GM12892 (cell line): ENCODE measurements at regions not wholly inside any gene's neighbourhood (a gene's known extent, or its start where the extent isn't known, plus 50 kb on each side); places are given as distances from the start of the nearest gene placed in this dataset.
"Not testable (repeated sequence)": the region's sequence is repeated elsewhere in the genome, so short reads cannot be mapped to it uniquely, and the experiment has no call there.

Experiments used
- POLR2A ChIP-seq: IDR thresholded peaks from 2 replicates; pipeline ENCODE4 v1.6.1; 2011; ENCODE audit warnings: low read depth, low read length, control low read depth
- POLR2AphosphoS5 ChIP-seq: IDR thresholded peaks from 2 replicates; pipeline ENCODE4 v1.6.1; 2011; ENCODE audit warnings: low read depth, low read length, control low read depth
- TAF1 ChIP-seq: IDR thresholded peaks from 2 replicates; pipeline ENCODE4 v1.6.1; 2011; ENCODE audit warnings: low read depth, mild to moderate bottlenecking, control low read depth, low read length, borderline replicate concordance

- not testable (repeated sequence) for TF ChIP-seq POLR2A, POLR2AphosphoS5, TAF1
Measured at GRCh38 chr17:30682280-30682679, 142.2 kb downstream of the CRLF3 start.
